SK-N-SH treated with all-trans-retinoic acid at 6 μM for 48 hours (cell line): ENCODE measurements at regions not wholly inside any gene's neighbourhood (a gene's known extent, or its start where the extent isn't known, plus 50 kb on each side); places are given as distances from the start of the nearest gene placed in this dataset.

Source experiments
- GLIS3 ChIP-seq: fragments of 250-450 bp; sonication (Bioruptor Pico); IDR thresholded peaks from 2 replicates; pipeline ENCODE4 v1.5.0; 2020; ENCODE audit warnings: mild to moderate bottlenecking, moderate library complexity
- TF ChIP-seq, protein P1 (sequence below): fragments of 250-450 bp; sonication (Bioruptor Pico); IDR thresholded peaks from 2 replicates; pipeline ENCODE4 v1.8.0; 2021; ENCODE audit warnings: low read depth, mild to moderate bottlenecking, moderate library complexity, borderline replicate concordance

DNA sequence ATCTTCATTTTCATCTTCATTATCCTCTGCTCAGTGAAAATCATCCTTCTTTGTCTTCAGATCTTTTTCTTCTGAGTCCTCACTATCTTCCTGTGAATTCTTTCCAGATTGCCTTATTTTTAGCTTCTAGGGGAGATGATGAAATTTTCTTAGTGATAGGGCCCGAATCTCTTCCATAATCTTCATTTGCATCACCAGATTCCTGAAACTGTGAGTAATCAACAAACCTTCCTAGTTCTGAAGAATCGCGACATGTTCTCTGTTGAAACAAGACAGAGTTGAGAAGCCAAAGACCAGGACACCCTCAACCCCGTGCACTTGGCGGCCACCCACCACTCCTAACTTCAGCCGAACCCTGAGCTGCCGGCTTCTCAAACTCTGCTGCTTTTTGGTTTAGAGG is 92.8 kb upstream of the CDC42BPA start:
- TF ChIP-seq, protein P1, sequence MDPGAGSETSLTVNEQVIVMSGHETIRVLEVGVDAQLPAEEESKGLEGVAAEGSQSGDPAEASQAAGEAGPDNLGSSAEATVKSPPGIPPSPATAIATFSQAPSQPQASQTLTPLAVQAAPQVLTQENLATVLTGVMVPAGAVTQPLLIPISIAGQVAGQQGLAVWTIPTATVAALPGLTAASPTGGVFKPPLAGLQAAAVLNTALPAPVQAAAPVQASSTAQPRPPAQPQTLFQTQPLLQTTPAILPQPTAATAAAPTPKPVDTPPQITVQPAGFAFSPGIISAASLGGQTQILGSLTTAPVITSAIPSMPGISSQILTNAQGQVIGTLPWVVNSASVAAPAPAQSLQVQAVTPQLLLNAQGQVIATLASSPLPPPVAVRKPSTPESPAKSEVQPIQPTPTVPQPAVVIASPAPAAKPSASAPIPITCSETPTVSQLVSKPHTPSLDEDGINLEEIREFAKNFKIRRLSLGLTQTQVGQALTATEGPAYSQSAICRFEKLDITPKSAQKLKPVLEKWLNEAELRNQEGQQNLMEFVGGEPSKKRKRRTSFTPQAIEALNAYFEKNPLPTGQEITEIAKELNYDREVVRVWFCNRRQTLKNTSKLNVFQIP (CRISPR knock-in tag), result no peak
- TF ChIP-seq GLIS3, result no peak
